ENCODE measurements at regions not wholly inside any gene's neighbourhood (a gene's known extent, or its start where the extent isn't known, plus 50 kb on each side); places are given as distances from the start of the nearest gene placed in this dataset.

- H3K27me3 Mint-ChIP-seq (ENCODE audit: low read depth), result no peaks in the 10 kb centered on the region
- no peak for DNase-seq (ENCODE audit: low spot score in 2 of 2, unreplicated experiment in 2 of 2)
- H3K9me3 Mint-ChIP-seq, result peaks cover 3% of the 10 kb centered on the region
- no peaks in the 10 kb centered on the region for H3K36me3 Mint-ChIP-seq
- no peak overlapping the region for H3K4me3 Mint-ChIP-seq
- no peak overlapping the region for H3K27ac Mint-ChIP-seq
- TF ChIP-seq CTCF (IDR thresholded peaks at IDR 0.05; ENCODE audit: unreplicated experiment), result no peak
- peaks cover 23% of the 10 kb centered on the region for H3K4me1 Mint-ChIP-seq
Observed at GRCh38 chr5:125006011-125006685, 259.7 kb upstream of the ZNF608 start.

DNA sequence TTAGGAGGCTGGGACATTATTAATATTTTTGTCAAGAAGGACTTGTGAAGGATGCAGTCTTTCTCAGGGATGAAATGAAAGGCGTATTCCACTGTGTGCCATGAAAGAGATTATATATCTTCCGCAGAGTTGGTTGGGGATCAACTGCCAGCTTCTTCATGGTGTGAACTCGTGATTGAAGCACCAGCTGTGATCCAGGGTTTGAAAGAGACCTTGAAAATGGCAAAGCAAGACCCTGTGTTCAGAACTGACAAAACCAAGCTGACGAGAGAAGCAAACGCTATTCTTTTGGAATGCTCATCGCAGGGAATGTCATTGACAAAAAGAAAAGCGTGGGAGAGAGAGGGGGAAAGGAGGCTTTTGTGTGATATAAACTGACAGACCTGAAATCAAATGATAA, 263.9 kb upstream of the ZNF608 start:
- TF ChIP-seq CTCF (IDR thresholded peaks at IDR 0.05; ENCODE audit: unreplicated experiment), result no peak
- no peak for DNase-seq (ENCODE audit: low spot score in 2 of 2, unreplicated experiment in 2 of 2)
- Mint-ChIP-seq H3K36me3 (no peaks in the 10 kb centered on the region), H3K4me3 (no peak overlapping the region), H3K27me3 (ENCODE audit: low read depth) (no peaks in the 10 kb centered on the region), H3K27ac (no peak overlapping the region), H3K9me3 (no peaks in the 10 kb centered on the region), H3K4me1 (peaks cover 31% of the 10 kb centered on the region)

DNA sequence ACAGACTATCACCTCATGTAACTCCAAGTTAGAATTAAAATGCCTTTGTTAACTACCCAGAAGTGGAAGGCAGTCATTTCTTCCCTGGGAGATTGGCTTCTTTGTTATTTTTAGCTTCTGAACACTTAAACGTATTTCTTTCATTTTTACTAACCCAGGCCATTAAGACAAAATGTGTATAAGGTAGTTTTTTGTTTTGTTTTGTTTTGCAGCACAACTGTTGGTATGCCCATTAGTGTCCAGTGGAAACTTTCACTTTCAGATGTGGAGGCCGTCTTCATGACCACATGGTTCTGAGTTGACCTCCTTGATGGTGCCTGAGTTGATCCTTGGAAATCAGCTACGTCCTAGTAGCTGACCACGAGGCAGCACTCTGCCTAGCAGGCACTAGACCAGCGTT, 264.6 kb upstream of the ZNF608 start:
- TF ChIP-seq CTCF (IDR thresholded peaks at IDR 0.05; ENCODE audit: unreplicated experiment), result no peak
- Mint-ChIP-seq H3K36me3 (no peaks in the 10 kb centered on the region), H3K4me3 (no peak overlapping the region), H3K27me3 (ENCODE audit: low read depth) (no peaks in the 10 kb centered on the region), H3K4me1 (peaks cover 26% of the 10 kb centered on the region), H3K27ac (no peak overlapping the region), H3K9me3 (no peaks in the 10 kb centered on the region)
- no peak for DNase-seq (ENCODE audit: low spot score in 2 of 2, unreplicated experiment in 2 of 2)

DNA sequence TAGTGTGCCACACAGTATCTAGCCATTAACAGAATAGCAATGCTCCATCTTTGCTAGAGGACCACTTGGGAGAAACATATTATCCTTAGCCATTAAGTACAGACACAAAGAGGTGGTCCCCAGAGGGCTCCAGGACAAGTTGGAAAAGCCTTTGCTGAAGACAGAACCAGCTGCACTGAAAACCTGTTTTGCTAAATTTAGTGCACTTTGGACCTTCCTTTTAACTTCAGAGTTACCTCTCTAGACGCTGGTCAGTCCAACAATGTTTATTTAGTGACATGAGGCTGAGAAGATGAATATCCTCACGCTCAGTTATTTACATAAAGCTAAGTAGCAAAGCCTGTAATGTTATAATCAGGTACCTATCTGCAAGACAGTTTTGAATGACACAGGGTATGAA, 265.0 kb upstream of the ZNF608 start:
- H3K9me3 Mint-ChIP-seq, result no peaks in the 10 kb centered on the region
- H3K27ac Mint-ChIP-seq, result no peak overlapping the region
- no peaks in the 10 kb centered on the region for H3K27me3 Mint-ChIP-seq (ENCODE audit: low read depth)
- no peak overlapping the region for H3K4me3 Mint-ChIP-seq
- H3K36me3 Mint-ChIP-seq, result no peaks in the 10 kb centered on the region
- TF ChIP-seq CTCF (IDR thresholded peaks at IDR 0.05; ENCODE audit: unreplicated experiment), result no peak
- DNase-seq (ENCODE audit: low spot score in 2 of 2, unreplicated experiment in 2 of 2), result no peak
- H3K4me1 Mint-ChIP-seq, result peaks cover 23% of the 10 kb centered on the region

GRCh38 chr5:125011947-125012346, 265.5 kb upstream of the ZNF608 start:
- Mint-ChIP-seq H3K4me3 (no peak overlapping the region), H3K27ac (no peak overlapping the region), H3K36me3 (no peaks in the 10 kb centered on the region), H3K4me1 (peaks cover 22% of the 10 kb centered on the region), H3K9me3 (no peaks in the 10 kb centered on the region), H3K27me3 (ENCODE audit: low read depth) (no peaks in the 10 kb centered on the region)
- no peak for DNase-seq (ENCODE audit: low spot score in 2 of 2, unreplicated experiment in 2 of 2)
- TF ChIP-seq CTCF (IDR thresholded peaks at IDR 0.05; ENCODE audit: unreplicated experiment), result no peak
